B cell (primary cell): ENCODE measurements at regions not wholly inside any gene's neighbourhood (a gene's known extent, or its start where the extent isn't known, plus 50 kb on each side); places are given as distances from the start of the nearest gene placed in this dataset.

ENCODE experiments used
- EZH2 ChIP-seq: IDR thresholded peaks from 2 replicates; pipeline ENCODE4 v1.6.1; 2012; ENCODE audit warnings: borderline replicate concordance, low read depth, mild to moderate bottlenecking, moderate library complexity, low read length; ENCODE audit not compliant: insufficient read depth, poor library complexity, severe bottlenecking
- TF ChIP-seq, protein P1 (sequence below): fragments of 200-600 bp; IDR thresholded peaks from one replicate; pipeline ENCODE4 v1.8.0; 2022; ENCODE audit warnings: antibody characterized with exemption, mild to moderate bottlenecking

DNA sequence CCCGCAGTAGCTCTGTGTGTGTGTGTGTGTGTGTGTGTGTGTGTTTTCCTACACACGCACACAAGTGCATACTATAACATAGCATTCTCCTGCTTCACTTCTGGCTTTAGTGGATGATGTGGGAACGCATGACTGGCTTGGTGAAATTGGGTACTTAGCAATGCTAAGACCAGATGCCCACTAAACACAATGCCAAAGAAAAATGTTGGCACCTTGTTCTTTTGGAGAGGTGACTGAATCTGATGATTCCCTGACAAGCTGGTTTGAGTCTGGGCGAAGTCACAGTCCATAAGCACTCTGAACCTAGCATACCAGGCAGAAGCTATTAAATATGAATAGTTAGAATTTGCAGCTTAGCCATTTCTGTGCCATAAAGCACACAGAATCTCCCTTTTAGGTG is 68.0 kb upstream of the CDCA7L start:
- TF ChIP-seq, protein P1, sequence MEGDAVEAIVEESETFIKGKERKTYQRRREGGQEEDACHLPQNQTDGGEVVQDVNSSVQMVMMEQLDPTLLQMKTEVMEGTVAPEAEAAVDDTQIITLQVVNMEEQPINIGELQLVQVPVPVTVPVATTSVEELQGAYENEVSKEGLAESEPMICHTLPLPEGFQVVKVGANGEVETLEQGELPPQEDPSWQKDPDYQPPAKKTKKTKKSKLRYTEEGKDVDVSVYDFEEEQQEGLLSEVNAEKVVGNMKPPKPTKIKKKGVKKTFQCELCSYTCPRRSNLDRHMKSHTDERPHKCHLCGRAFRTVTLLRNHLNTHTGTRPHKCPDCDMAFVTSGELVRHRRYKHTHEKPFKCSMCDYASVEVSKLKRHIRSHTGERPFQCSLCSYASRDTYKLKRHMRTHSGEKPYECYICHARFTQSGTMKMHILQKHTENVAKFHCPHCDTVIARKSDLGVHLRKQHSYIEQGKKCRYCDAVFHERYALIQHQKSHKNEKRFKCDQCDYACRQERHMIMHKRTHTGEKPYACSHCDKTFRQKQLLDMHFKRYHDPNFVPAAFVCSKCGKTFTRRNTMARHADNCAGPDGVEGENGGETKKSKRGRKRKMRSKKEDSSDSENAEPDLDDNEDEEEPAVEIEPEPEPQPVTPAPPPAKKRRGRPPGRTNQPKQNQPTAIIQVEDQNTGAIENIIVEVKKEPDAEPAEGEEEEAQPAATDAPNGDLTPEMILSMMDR = no peak
- no peak for TF ChIP-seq EZH2
